Kidney tubule cell (primary cell): ENCODE measurements at regions not wholly inside any gene's neighbourhood (a gene's known extent, or its start where the extent isn't known, plus 50 kb on each side); places are given as distances from the start of the nearest gene placed in this dataset.
"Not testable (repeated sequence)": the region's sequence is repeated elsewhere in the genome, so short reads cannot be mapped to it uniquely, and the experiment has no call there.

ENCODE experiments used
- DNase-seq: peaks from one replicate; pipeline ENCODE4 v3.0.0-alpha.2; 2018; ENCODE audit warnings: low spot score

GRCh38 chr14:19511055-19511454 lies 76.9 kb upstream of the POTEG start:
- not testable (repeated sequence) for DNase-seq

- DNase-seq: not testable (repeated sequence)
These were observed 55.3 kb upstream of the POTEG start for GRCh38 chr14:19489475-19489874.

GRCh38 chr14:19488457-19488856 lies 54.3 kb upstream of the POTEG start:
- not testable (repeated sequence) for DNase-seq

GRCh38 chr14:19487690-19488089 lies 53.5 kb upstream of the POTEG start:
- not testable (repeated sequence) for DNase-seq

GRCh38 chr14:19487265-19487664 lies 53.1 kb upstream of the POTEG start:
- DNase-seq: not testable (repeated sequence)

- peak; percentile 1 for DNase-seq
These were observed 51.2 kb upstream of the POTEG start for GRCh38 chr14:19485346-19485745.
